Gastrocnemius medialis (tissue), 4 donors: ENCODE measurements at regions not wholly inside any gene's neighbourhood (a gene's known extent, or its start where the extent isn't known, plus 50 kb on each side); places are given as distances from the start of the nearest gene placed in this dataset.

Experiments used
- CTCF ChIP-seq, 5 experiments: fragments of 450-650 bp in 3 of 5; fragments of 200-600 bp in 2 of 5; sonication (generic) in 2 of 5; IDR thresholded peaks in 4 of 5; conservative IDR thresholded peaks in 1 of 5; 1 replicate in 4 of 5; 2 replicates in 1 of 5; pipeline ENCODE4 v1.5.1; 2016 to 2019; ENCODE audit warnings: antibody characterized with exemption in 5 of 5, mild to moderate bottlenecking in 3 of 5, moderate library complexity in 3 of 5
- POLR2A ChIP-seq, 2 donors: fragments of 450-650 bp; IDR thresholded peaks; one replicate each; pipeline ENCODE4 v1.6.1; 2017; ENCODE audit warnings: antibody characterized with exemption in 2 of 2, mild to moderate bottlenecking in 2 of 2, moderate library complexity in 2 of 2

GRCh38 chr11:131037873-131038272 lies 121.6 kb upstream of the SNX19 start:
- TF ChIP-seq CTCF (IDR thresholded peaks at IDR 0.05 in 4 of 5, conservative IDR thresholded peaks at IDR 0.05 in 1 of 5) (no peak), POLR2A (IDR thresholded peaks at IDR 0.05) (no peak)
